Lower leg skin (tissue), 4 donors: ENCODE measurements at regions not wholly inside any gene's neighbourhood (a gene's known extent, or its start where the extent isn't known, plus 50 kb on each side); places are given as distances from the start of the nearest gene placed in this dataset.
"Not testable (repeated sequence)": the region's sequence is repeated elsewhere in the genome, so short reads cannot be mapped to it uniquely, and the experiment has no call there.

Experiments used
- DNase-seq, 2 donors: peaks; one replicate each; pipeline ENCODE4 v3.0.0-alpha.2; 2019; ENCODE audit warnings: low spot score in 2 of 2
- H3K4me3 ChIP-seq: fragments of 200-600 bp; sonication (generic); 2 replicates; pipeline ENCODE4 v1.5.1; 2017; ENCODE audit warnings: mild to moderate bottlenecking, low read depth; ENCODE audit not compliant: poor library complexity, severe bottlenecking
- POLR2A ChIP-seq, 2 donors: fragments of 450-650 bp; IDR thresholded peaks; one replicate each; pipeline ENCODE4 v1.6.1; 2016 to 2017; ENCODE audit warnings: antibody characterized with exemption in 2 of 2, mild to moderate bottlenecking in 1 of 2, moderate library complexity in 1 of 2
- WGBS, 2 donors: methylation state at CpG; one replicate each; pipeline ENCODE4 v1.1.5; 2018; 5-methylcytosine and 5-hydroxymethylcytosine counted together
- intact Hi-C: fragments of 100-400 bp; cut with DNase I; formaldehyde crosslinking; loops from one replicate; pipeline ENCODE4 v1.15.0; 2023; ENCODE audit warnings: low total_unique reads
- TF ChIP-seq, protein P1 (sequence below), 3 donors: fragments of 450-650 bp; IDR thresholded peaks; one replicate each; pipeline ENCODE4 v1.5.1; 2016; ENCODE audit warnings: antibody characterized with exemption in 3 of 3, mild to moderate bottlenecking in 3 of 3, moderate library complexity in 2 of 3

DNA sequence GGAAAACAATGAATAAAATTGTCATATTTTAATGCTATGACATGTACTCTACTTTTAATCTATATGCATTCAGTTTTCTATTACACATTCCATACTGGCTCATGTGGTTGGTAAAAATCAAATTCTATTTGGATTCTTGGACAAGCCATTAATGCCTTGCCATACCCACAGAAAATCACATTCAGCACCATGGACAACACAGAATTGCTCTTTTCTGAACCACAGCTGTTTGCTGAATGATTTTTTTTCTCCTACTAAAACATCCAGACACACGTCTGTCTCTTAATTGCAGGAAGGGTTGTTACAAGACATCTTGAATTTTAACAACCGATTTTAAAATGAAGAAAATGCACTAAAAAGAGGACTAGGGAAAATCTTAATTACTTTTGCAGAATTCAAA, 675.6 kb downstream of the BRINP1 start:
- WGBS, 2 donors: 33 to 36% methylated on average over 2 of the region's 2 CpGs
- no peak for DNase-seq
- H3K4me3 ChIP-seq: no peak overlapping the region
- intact Hi-C loops: no loop called here
- TF ChIP-seq, protein P1, sequence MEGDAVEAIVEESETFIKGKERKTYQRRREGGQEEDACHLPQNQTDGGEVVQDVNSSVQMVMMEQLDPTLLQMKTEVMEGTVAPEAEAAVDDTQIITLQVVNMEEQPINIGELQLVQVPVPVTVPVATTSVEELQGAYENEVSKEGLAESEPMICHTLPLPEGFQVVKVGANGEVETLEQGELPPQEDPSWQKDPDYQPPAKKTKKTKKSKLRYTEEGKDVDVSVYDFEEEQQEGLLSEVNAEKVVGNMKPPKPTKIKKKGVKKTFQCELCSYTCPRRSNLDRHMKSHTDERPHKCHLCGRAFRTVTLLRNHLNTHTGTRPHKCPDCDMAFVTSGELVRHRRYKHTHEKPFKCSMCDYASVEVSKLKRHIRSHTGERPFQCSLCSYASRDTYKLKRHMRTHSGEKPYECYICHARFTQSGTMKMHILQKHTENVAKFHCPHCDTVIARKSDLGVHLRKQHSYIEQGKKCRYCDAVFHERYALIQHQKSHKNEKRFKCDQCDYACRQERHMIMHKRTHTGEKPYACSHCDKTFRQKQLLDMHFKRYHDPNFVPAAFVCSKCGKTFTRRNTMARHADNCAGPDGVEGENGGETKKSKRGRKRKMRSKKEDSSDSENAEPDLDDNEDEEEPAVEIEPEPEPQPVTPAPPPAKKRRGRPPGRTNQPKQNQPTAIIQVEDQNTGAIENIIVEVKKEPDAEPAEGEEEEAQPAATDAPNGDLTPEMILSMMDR (IDR thresholded peaks at IDR 0.05): no peak
- TF ChIP-seq POLR2A (IDR thresholded peaks at IDR 0.05): no peak

DNA sequence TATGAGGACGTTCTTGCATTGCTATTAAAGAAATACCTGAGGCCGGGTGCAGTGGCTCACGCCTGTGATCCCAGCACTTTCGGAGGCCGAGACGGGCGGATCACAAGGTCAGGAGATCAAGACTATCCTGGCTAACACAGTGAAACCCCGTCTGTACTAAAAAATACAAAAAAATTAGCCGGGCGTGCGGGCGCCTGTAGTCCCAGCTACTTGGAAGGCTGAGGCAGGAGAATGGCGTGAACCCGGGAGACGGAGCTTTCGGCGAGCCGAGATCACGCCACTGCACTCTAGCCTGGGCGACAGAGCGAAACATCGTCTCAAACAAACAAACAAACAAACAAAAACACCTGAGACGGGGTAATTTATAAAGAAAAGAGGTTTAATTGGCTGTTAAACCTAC, 674.0 kb downstream of the BRINP1 start:
- H3K4me3 ChIP-seq, DNase-seq, intact Hi-C loops: not testable (repeated sequence)
- 89 to 92% methylated on average over 23 of the region's 23 CpGs for WGBS, 2 donors

DNA sequence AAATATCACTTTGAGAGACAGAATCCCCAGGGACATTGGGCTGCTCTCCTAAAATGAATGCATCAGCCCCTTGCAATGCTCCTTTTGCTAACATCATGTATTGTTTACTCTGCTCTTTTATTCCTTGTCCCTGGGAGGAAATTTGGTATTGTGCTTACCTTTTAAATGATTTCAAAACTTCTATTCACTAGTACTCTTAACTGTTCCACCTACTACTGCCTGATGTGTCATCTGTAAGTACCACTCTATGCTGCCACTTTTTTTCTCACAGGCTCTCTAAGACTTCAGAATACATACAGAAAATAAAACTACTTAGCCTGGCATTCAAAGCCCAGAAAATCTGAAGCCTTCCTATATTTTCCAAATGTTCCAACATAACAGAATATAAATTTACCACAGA, 667.2 kb downstream of the BRINP1 start:
- DNase-seq: no peak
- H3K4me3 ChIP-seq: no peak overlapping the region
- TF ChIP-seq, protein P1 (IDR thresholded peaks at IDR 0.05): no peak
- no peak for TF ChIP-seq POLR2A (IDR thresholded peaks at IDR 0.05)
- intact Hi-C loops: loop anchor here (1.0 kb wide), 1 partner anchor 19 kb away; no protein-coding TSS in a partner anchor

DNA sequence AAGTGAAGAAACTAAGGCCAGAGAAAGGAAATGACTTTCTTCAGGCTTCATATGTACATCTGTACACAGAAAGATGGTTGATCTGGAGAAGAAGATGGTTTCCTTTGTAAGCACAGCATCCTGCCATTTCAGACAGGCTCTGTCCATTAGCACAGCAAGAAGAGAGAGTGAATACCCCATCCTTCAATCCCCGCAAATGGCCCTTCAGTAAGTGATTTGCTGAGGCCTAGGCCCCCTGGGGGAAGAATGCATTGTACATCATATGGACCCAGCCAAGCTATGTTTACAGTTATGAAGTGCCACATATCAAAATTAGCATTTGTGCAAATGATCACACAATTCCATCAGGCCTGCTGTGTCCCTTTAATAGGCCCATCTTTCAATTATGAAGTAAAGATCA, 657.4 kb downstream of the BRINP1 start:
- TF ChIP-seq POLR2A (IDR thresholded peaks at IDR 0.05): no peak
- TF ChIP-seq, protein P1 (IDR thresholded peaks at IDR 0.05): no peak
- H3K4me3 ChIP-seq: no peak overlapping the region
- 82 to 88% methylated on average over 1 of the region's 1 CpG for WGBS, 2 donors
- DNase-seq: no peak
- intact Hi-C loops: no loop called here

DNA sequence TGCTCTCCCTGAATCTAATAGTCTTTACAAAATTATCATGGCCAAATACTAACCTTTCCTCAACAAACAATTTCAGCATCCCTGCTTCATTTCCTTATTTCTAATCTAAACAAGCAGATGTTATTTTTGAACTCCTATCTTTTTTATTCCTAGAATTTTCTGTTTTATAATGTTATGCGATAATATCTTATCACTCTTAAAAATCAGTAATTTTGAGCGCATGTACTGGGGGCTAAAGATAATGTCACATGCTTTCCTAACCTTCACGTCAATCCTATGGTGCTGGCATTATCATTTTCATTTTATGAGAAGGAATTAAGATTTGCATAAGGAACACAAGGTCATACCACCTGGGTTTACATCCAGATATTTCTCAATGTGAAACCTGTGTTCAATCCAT, 648.0 kb downstream of the BRINP1 start:
- no peak overlapping the region for H3K4me3 ChIP-seq
- no peak for TF ChIP-seq POLR2A (IDR thresholded peaks at IDR 0.05)
- TF ChIP-seq, protein P1 (IDR thresholded peaks at IDR 0.05): no peak
- intact Hi-C loops: loop anchor here (1.0 kb wide), 1 partner anchor 19 kb away; no protein-coding TSS in a partner anchor
- WGBS, 2 donors: 75% methylated on average over 3 of the region's 3 CpGs
- no peak for DNase-seq

DNA sequence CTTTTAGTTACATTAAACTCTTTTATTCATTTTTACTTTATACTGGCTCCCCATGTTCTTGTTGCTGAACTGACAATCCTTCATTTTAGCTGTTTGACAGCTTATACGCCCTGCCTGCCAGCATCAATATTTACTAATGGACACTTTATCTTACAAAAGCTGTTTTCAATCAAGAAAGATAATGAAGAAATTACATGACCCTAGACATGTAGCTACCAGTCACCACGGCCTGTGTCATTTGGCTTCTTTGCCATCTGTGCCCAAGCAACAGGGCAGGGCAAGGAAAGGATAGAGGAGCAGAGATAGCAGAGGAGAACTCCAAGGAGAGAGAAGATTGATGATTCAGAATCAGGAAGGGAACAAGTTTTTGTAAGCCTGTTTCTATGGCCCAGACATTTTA, 647.3 kb downstream of the BRINP1 start:
- no peak for DNase-seq
- no peak overlapping the region for H3K4me3 ChIP-seq
- TF ChIP-seq POLR2A (IDR thresholded peaks at IDR 0.05): no peak
- TF ChIP-seq, protein P1 (IDR thresholded peaks at IDR 0.05): no peak
- intact Hi-C loops: loop anchor here (1.0 kb wide), 1 partner anchor 20 kb away; no protein-coding TSS in a partner anchor
- WGBS, 2 donors: 51 to 54% methylated on average over 2 of the region's 2 CpGs
